Heart left ventricle (tissue), 13 donors: ENCODE measurements at regions not wholly inside any gene's neighbourhood (a gene's known extent, or its start where the extent isn't known, plus 50 kb on each side); places are given as distances from the start of the nearest gene placed in this dataset.

Experiments used
- POLR2A ChIP-seq, 2 donors: fragments of 450-650 bp; IDR thresholded peaks; one replicate each; pipeline ENCODE4 v1.6.1; 2017; ENCODE audit warnings: antibody characterized with exemption in 2 of 2, mild to moderate bottlenecking in 2 of 2, moderate library complexity in 2 of 2
- TF ChIP-seq, protein P1 (sequence below), 12 donors: fragments of 200-600 bp; sonication (generic) in 4 of 12; IDR thresholded peaks; one replicate each; pipeline versions ENCODE4 v1.5.0 to v1.8.0; 2018 to 2022; ENCODE audit warnings: antibody characterized with exemption in 12 of 12, mild to moderate bottlenecking in 5 of 12
- donor health status: ischemic (EF 13 %, LVEDD 7.1; RV severe dilation, severe dysfunction).
- donor health status: DM: no; HTN: yes; CAD: no.
- donor health status: DM: no; HTN: no; CAD: no.
- donor health status: ischemic (EF 25% LVEDD 6.9; RV normal size, moderate dysfunction).
- donor health status: ischemic (EF 25% LVEDD 5.7; RV mildly dilated, moderate dysfunction).
- donor health status: ischemic (EF 35%, LVEDD 5.7; RV mildly dilated, moderate dysfunction).
- donor health status: nonischemic (EF 11% LVEDD 7.7; RV severe dilation, severe dysfunction).
- donor health status: DM: yes; HTN: yes; CAD: no.
- donor health status: PGD.
- donor health status: ischemic (EF 29% LVEDD 5.4; RV normal size, mild dysfunction).
- donor health status: nonischemic (EF 23%, LVEDD 6.1; RV moderate dilation, normal function).

GRCh38 chr11:110909336-110909735 lies 197.1 kb upstream of the ARHGAP20 start:
- no peak for TF ChIP-seq POLR2A (IDR thresholded peaks at IDR 0.05)
- TF ChIP-seq, protein P1, sequence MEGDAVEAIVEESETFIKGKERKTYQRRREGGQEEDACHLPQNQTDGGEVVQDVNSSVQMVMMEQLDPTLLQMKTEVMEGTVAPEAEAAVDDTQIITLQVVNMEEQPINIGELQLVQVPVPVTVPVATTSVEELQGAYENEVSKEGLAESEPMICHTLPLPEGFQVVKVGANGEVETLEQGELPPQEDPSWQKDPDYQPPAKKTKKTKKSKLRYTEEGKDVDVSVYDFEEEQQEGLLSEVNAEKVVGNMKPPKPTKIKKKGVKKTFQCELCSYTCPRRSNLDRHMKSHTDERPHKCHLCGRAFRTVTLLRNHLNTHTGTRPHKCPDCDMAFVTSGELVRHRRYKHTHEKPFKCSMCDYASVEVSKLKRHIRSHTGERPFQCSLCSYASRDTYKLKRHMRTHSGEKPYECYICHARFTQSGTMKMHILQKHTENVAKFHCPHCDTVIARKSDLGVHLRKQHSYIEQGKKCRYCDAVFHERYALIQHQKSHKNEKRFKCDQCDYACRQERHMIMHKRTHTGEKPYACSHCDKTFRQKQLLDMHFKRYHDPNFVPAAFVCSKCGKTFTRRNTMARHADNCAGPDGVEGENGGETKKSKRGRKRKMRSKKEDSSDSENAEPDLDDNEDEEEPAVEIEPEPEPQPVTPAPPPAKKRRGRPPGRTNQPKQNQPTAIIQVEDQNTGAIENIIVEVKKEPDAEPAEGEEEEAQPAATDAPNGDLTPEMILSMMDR (IDR thresholded peaks at IDR 0.05), result no peak
